Heart left ventricle (tissue), 16 donors: ENCODE measurements at regions not wholly inside any gene's neighbourhood (a gene's known extent, or its start where the extent isn't known, plus 50 kb on each side); places are given as distances from the start of the nearest gene placed in this dataset.

ENCODE experiments used
- ATAC-seq, 4 donors: fragments of 200-7000 bp; cut with Tn5 transposase; one replicate each; pipeline ENCODE4 v1.9.1; 2020 to 2022; ENCODE audit warnings: moderate library complexity in 4 of 4, mild to moderate bottlenecking in 3 of 4, moderate number of reproducible peaks in 1 of 4
- DNase-seq, 5 donors: peaks; one replicate each; pipeline ENCODE4 v3.0.0-alpha.2; 2020
- H3K27ac ChIP-seq, 12 donors: fragments of 200-600 bp; sonication (generic) in 4 of 12; one replicate each; pipeline versions ENCODE4 v1.5.0 to v1.8.0; 2016 to 2022; ENCODE audit warnings: mild to moderate bottlenecking in 2 of 12
- H3K27me3 ChIP-seq, 9 donors: fragments of 200-600 bp; sonication (generic) in 2 of 9; one replicate each; pipeline versions ENCODE4 v1.5.1 to v1.8.0; 2016 to 2022; ENCODE audit warnings: mild to moderate bottlenecking in 3 of 9
- H3K36me3 ChIP-seq, 9 donors: fragments of 200-600 bp; sonication (generic) in 2 of 9; one replicate each; pipeline versions ENCODE4 v1.5.0 to v1.8.0; 2018 to 2022; ENCODE audit warnings: mild to moderate bottlenecking in 2 of 9
- H3K4me1 ChIP-seq, 12 donors: fragments of 200-600 bp; sonication (generic) in 4 of 12; one replicate each; pipeline versions ENCODE4 v1.5.0 to v1.8.0; 2016 to 2022; ENCODE audit warnings: mild to moderate bottlenecking in 3 of 12
- H3K4me3 ChIP-seq, 12 donors: fragments of 200-600 bp; sonication (generic) in 4 of 12; one replicate each; pipeline versions ENCODE4 v1.5.0 to v1.8.0; 2017 to 2022; ENCODE audit warnings: mild to moderate bottlenecking in 9 of 12, moderate library complexity in 4 of 12
- H3K9me3 ChIP-seq, 12 donors: fragments of 200-600 bp; sonication (generic) in 4 of 12; one replicate each; pipeline versions ENCODE4 v1.5.0 to v1.8.0; 2016 to 2022; ENCODE audit warnings: mild to moderate bottlenecking in 1 of 12
- CTCF ChIP-seq, 12 donors: fragments of 200-600 bp; sonication (generic) in 4 of 12; IDR thresholded peaks; one replicate each; pipeline versions ENCODE4 v1.5.0 to v1.8.0; 2018 to 2022; ENCODE audit warnings: antibody characterized with exemption in 12 of 12, mild to moderate bottlenecking in 5 of 12
- POLR2A ChIP-seq, 2 donors: fragments of 450-650 bp; IDR thresholded peaks; one replicate each; pipeline ENCODE4 v1.6.1; 2017; ENCODE audit warnings: antibody characterized with exemption in 2 of 2, mild to moderate bottlenecking in 2 of 2, moderate library complexity in 2 of 2
- WGBS, 4 donors: extraction: QIAGEN DNeasy Blood & Tissue Kit in 2 of 4; methylation state at CpG; one replicate each; pipeline versions ENCODE4 v1.1.5 to v1.1.7; 2013 to 2018; 5-methylcytosine and 5-hydroxymethylcytosine counted together
- intact Hi-C, 10 donors: fragments of 100-400 bp; cut with DNase I; formaldehyde crosslinking; loops; one replicate each; pipeline versions ENCODE4 v1.11.1 to v1.14.2; 2022
- donor health status: ischemic (EF 13 %, LVEDD 7.1; RV severe dilation, severe dysfunction).
- donor health status: healthy with polysubstance abuse.
- donor health status: DM: no; HTN: yes; CAD: no.
- donor health status: DM: no; HTN: no; CAD: no.
- donor health status: ischemic (EF 25% LVEDD 6.9; RV normal size, moderate dysfunction).
- donor health status: ischemic (EF 25% LVEDD 5.7; RV mildly dilated, moderate dysfunction).
- donor health status: healthy.
- donor health status: DM: yes; HTN: yes; CAD: no.
- donor health status: ischemic (EF 35%, LVEDD 5.7; RV mildly dilated, moderate dysfunction).
- donor health status: nonischemic (EF 11% LVEDD 7.7; RV severe dilation, severe dysfunction).
- donor health status: DM: yes; HTN: yes; CAD: no.
- donor health status: PGD.
- donor health status: ischemic (EF 29% LVEDD 5.4; RV normal size, mild dysfunction).
- donor health status: nonischemic (EF 23%, LVEDD 6.1; RV moderate dilation, normal function).

- no peak for DNase-seq
- Histone ChIP-seq H3K36me3 (no peaks in the 10 kb centered on the region), H3K9me3 (no peaks in the 10 kb centered on the region), H3K4me1 (no peaks in the 10 kb centered on the region), H3K4me3 (no peak overlapping the region), H3K27me3 (no peaks in the 10 kb centered on the region), H3K27ac (no peak overlapping the region)
- WGBS, 4 donors = 16 to 36% (median 24%) methylated on average over 1 of the region's 1 CpG
- intact Hi-C loops = no loop called here
- TF ChIP-seq CTCF (IDR thresholded peaks at IDR 0.05) = no peak
- ATAC-seq = no peak
Observed at GRCh38 chr11:127806501-127806900, 780.9 kb downstream of the ETS1 start.

GRCh38 chr11:127805771-127806170 lies 781.6 kb downstream of the ETS1 start:
- DNase-seq = no peak
- WGBS, 4 donors = 30 to 44% (median 37%) methylated on average over 1 of the region's 1 CpG

GRCh38 chr11:127804747-127805400 lies 782.5 kb downstream of the ETS1 start:
- H3K4me1 ChIP-seq = no peaks in the 10 kb centered on the region
- ATAC-seq (no peak), DNase-seq (no peak)
- intact Hi-C loops = no loop called here
- H3K27me3 ChIP-seq = no peaks in the 10 kb centered on the region
- no peaks in the 10 kb centered on the region for H3K36me3 ChIP-seq
- no peak overlapping the region for H3K4me3 ChIP-seq
- H3K27ac ChIP-seq = no peak overlapping the region
- TF ChIP-seq POLR2A (IDR thresholded peaks at IDR 0.05) = no peak
- 59 to 75% (median 61%) methylated on average over 2 of the region's 2 CpGs for WGBS, 4 donors
- no peaks in the 10 kb centered on the region for H3K9me3 ChIP-seq

More at GRCh38 chr11:127805771-127806170, 781.6 kb downstream of the ETS1 start:
- H3K27ac ChIP-seq = no peak overlapping the region
- no peak overlapping the region for H3K4me3 ChIP-seq
- no peaks in the 10 kb centered on the region for H3K9me3 ChIP-seq
- H3K36me3 ChIP-seq = no peaks in the 10 kb centered on the region
- TF ChIP-seq CTCF (IDR thresholded peaks at IDR 0.05) (no peak), POLR2A (IDR thresholded peaks at IDR 0.05) (no peak)
- no peaks in the 10 kb centered on the region for H3K27me3 ChIP-seq
- H3K4me1 ChIP-seq = no peaks in the 10 kb centered on the region
- no peak for ATAC-seq
- intact Hi-C loops = no loop called here

- intact Hi-C loops = no loop called here
Observed at GRCh38 chr11:127803755-127804154, 783.6 kb downstream of the ETS1 start.

More at GRCh38 chr11:127803755-127804154, 783.6 kb downstream of the ETS1 start:
- no peaks in the 10 kb centered on the region for H3K27me3 ChIP-seq
- H3K9me3 ChIP-seq = peaks cover 0 to 2% (median 0%) of the 10 kb centered on the region in 12 donors
- H3K36me3 ChIP-seq = no peaks in the 10 kb centered on the region
- H3K4me3 ChIP-seq = no peak overlapping the region
- DNase-seq (no peak), ATAC-seq (no peak)
- no peak overlapping the region for H3K27ac ChIP-seq
- H3K4me1 ChIP-seq = no peaks in the 10 kb centered on the region
- no peak for TF ChIP-seq CTCF (IDR thresholded peaks at IDR 0.05)
- TF ChIP-seq POLR2A (IDR thresholded peaks at IDR 0.05) = no peak
